PC-3 (cell line): ENCODE measurements at regions not wholly inside any gene's neighbourhood (a gene's known extent, or its start where the extent isn't known, plus 50 kb on each side); places are given as distances from the start of the nearest gene placed in this dataset.

Experiments
- ATAC-seq: fragments of 200-7000 bp; cut with Tn5 transposase; 2 replicates; pipeline ENCODE4 v1.9.1; 2020; ENCODE audit warnings: mild to moderate bottlenecking, moderate library complexity
- BruUV-seq: library from RNA; stranded (reverse); fragments of 400-500 nt; replicated peaks from 2 replicates; lab custom pipeline; 2021; lab: Mats Ljungman, UMichigan
- CTCF ChIA-PET: fragments of 300-600 bp; sonication (Branson Sonifier 250); formaldehyde crosslinking; loops from one replicate; lab custom pipeline; 2022; ENCODE audit warnings: antibody characterized with exemption; lab: Charles Lee
- POLR2A ChIA-PET: fragments of 300-600 bp; sonication (Branson Sonifier 250); formaldehyde crosslinking; loops from one replicate; lab custom pipeline; 2022; ENCODE audit warnings: antibody characterized with exemption; ENCODE audit not compliant: unreplicated experiment; lab: Charles Lee
- DNase-seq: peaks from one replicate; pipeline ENCODE4 v3.0.0-alpha.2; 2015
- H2AFZ ChIP-seq: fragments of 300-600 bp; sonication (generic); 2 replicates; pipeline ENCODE4 v1.6.0; 2016; ENCODE audit warnings: antibody characterized with exemption, low read length
- H3F3A ChIP-seq: fragments of 300-600 bp; sonication (generic); one replicate; pipeline ENCODE4 v1.6.0; 2017; ENCODE audit warnings: antibody characterized with exemption, low read length, control low read depth, mild to moderate bottlenecking; ENCODE audit not compliant: unreplicated experiment
- H3K27ac ChIP-seq: fragments of 300-600 bp; sonication (generic); 2 replicates; pipeline ENCODE4 v1.5.1; 2016; ENCODE audit warnings: mild to moderate bottlenecking, low read length
- H3K27me3 ChIP-seq: fragments of 300-600 bp; sonication (generic); 2 replicates; pipeline ENCODE4 v1.6.1; 2016; ENCODE audit warnings: low read length, mixed read lengths
- H3K36me3 ChIP-seq: fragments of 300-600 bp; sonication (generic); 2 replicates; pipeline ENCODE4 v1.6.1; 2016; ENCODE audit warnings: low read depth, mixed run types, low read length, mixed read lengths
- H3K4me1 ChIP-seq: fragments of 300-600 bp; sonication (generic); 2 replicates; pipeline ENCODE4 v1.5.1; 2016; ENCODE audit warnings: low read length; ENCODE audit not compliant: insufficient read depth
- H3K4me2 ChIP-seq: fragments of 300-600 bp; sonication (generic); 2 replicates; pipeline ENCODE4 v1.6.0; 2016; ENCODE audit warnings: low read length
- H3K4me3 ChIP-seq: fragments of 300-600 bp; sonication (generic); 2 replicates; pipeline ENCODE4 v1.5.1; 2016; ENCODE audit warnings: mild to moderate bottlenecking, low read length, mixed read lengths
- H3K79me2 ChIP-seq: fragments of 300-600 bp; sonication (generic); 2 replicates; pipeline ENCODE4 v1.6.1; 2017; ENCODE audit warnings: low read length, mixed read lengths
- H3K9ac ChIP-seq: fragments of 300-600 bp; sonication (generic); 2 replicates; pipeline ENCODE4 v1.6.0; 2016; ENCODE audit warnings: mild to moderate bottlenecking, low read length
- H3K9me2 ChIP-seq: fragments of 300-600 bp; sonication (generic); replicated peaks from 2 replicates; pipeline ENCODE4 v1.6.1; 2016; ENCODE audit warnings: mixed run types, low read length, mixed read lengths
- H3K9me3 ChIP-seq: fragments of 300-600 bp; sonication (generic); 2 replicates; pipeline ENCODE4 v1.6.1; 2016; ENCODE audit warnings: low read length, mixed read lengths
- H4K20me1 ChIP-seq: fragments of 300-600 bp; sonication (generic); 2 replicates; pipeline ENCODE4 v1.6.1; 2016; ENCODE audit warnings: low read length, mixed read lengths
- EZH2 ChIP-seq: fragments of 300-600 bp; sonication (generic); IDR thresholded peaks from one replicate; pipeline ENCODE4 v1.6.1; 2017; ENCODE audit warnings: antibody characterized with exemption, mild to moderate bottlenecking, low read length; ENCODE audit not compliant: unreplicated experiment
- EZH2phosphoT487 ChIP-seq: fragments of 300-600 bp; sonication (generic); IDR thresholded peaks from 2 replicates; pipeline ENCODE4 v1.6.1; 2018; ENCODE audit warnings: mild to moderate bottlenecking, antibody characterized with exemption, low read length, borderline replicate concordance
- intact Hi-C: fragments of 100-400 bp; cut with micrococcal nuclease; formaldehyde crosslinking; loops from 2 replicates; pipeline ENCODE4 v1.9.0; 2023
- TF ChIP-seq, protein P1 (sequence below): fragments of 300-600 bp; sonication (generic); conservative IDR thresholded peaks from 2 replicates; pipeline ENCODE4 v1.5.1; 2017; ENCODE audit warnings: antibody characterized with exemption, low read depth, mild to moderate bottlenecking, low read length

GRCh38 chr2:217325816-217326215, 466.0 kb upstream of the TNP1 start:
- no peak for DNase-seq
- Histone ChIP-seq H3F3A (no peaks in the 10 kb centered on the region), H3K4me2 (no peak overlapping the region), H3K4me1 (peaks cover 13% of the 10 kb centered on the region), H3K9me3 (no peaks in the 10 kb centered on the region), H3K27ac (no peak overlapping the region), H4K20me1 (no peaks in the 10 kb centered on the region), H3K9ac (no peak overlapping the region), H3K79me2 (no peaks in the 10 kb centered on the region), H3K36me3 (no peaks in the 10 kb centered on the region), H3K9me2 (no peaks in the 10 kb centered on the region), H3K4me3 (no peak overlapping the region), H3K27me3 (no peaks in the 10 kb centered on the region), H2AFZ (no peak overlapping the region)
- BruUV-seq: no TSS peak
- intact Hi-C loops: no loop called here
- CTCF ChIA-PET: no interaction called here
- ATAC-seq: no peak
- POLR2A ChIA-PET: no interaction called here
- no peak for TF ChIP-seq EZH2phosphoT487
- TF ChIP-seq, protein P1, sequence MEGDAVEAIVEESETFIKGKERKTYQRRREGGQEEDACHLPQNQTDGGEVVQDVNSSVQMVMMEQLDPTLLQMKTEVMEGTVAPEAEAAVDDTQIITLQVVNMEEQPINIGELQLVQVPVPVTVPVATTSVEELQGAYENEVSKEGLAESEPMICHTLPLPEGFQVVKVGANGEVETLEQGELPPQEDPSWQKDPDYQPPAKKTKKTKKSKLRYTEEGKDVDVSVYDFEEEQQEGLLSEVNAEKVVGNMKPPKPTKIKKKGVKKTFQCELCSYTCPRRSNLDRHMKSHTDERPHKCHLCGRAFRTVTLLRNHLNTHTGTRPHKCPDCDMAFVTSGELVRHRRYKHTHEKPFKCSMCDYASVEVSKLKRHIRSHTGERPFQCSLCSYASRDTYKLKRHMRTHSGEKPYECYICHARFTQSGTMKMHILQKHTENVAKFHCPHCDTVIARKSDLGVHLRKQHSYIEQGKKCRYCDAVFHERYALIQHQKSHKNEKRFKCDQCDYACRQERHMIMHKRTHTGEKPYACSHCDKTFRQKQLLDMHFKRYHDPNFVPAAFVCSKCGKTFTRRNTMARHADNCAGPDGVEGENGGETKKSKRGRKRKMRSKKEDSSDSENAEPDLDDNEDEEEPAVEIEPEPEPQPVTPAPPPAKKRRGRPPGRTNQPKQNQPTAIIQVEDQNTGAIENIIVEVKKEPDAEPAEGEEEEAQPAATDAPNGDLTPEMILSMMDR: no peak
- TF ChIP-seq EZH2: no peak

DNA sequence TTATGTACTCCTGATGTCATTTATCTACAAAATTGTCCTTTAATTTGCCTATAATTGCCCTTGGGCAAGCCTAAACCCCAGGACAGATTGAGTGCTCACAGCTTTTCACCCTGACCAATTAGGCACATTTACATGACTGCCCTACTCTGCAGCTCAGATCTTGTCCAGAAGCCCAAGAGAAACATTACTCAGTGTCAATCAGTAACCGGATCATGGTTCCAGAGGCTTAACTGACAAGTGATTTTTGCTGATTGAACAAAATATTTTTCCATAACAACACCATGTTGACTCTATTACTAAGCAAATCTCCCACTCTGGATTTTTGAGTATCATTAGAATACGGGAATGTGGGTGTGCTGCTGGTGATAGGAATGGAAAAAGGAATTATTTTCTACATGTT, 465.4 kb upstream of the TNP1 start:
- ATAC-seq (no peak), DNase-seq (no peak)
- no TSS peak for BruUV-seq
- H3K9ac ChIP-seq: no peak overlapping the region
- peaks cover 9% of the 10 kb centered on the region; the same call in 1 of the 2 replicates for H3K4me1 ChIP-seq
- H3K4me2 ChIP-seq: no peak overlapping the region
- H3K9me3 ChIP-seq: no peaks in the 10 kb centered on the region
- ChIA-PET POLR2A (no interaction called here), CTCF (no interaction called here)
- no peaks in the 10 kb centered on the region for H4K20me1 ChIP-seq
- no peak overlapping the region for H3K27ac ChIP-seq
- TF ChIP-seq, protein P1: no peak
- TF ChIP-seq EZH2: no peak
- no peak for TF ChIP-seq EZH2phosphoT487
- no peak overlapping the region for H2AFZ ChIP-seq
- H3K79me2 ChIP-seq: no peaks in the 10 kb centered on the region
- no peaks in the 10 kb centered on the region for H3K27me3 ChIP-seq
- no peaks in the 10 kb centered on the region for H3K36me3 ChIP-seq
- no peak overlapping the region for H3K4me3 ChIP-seq
- intact Hi-C loops: no loop called here
- no peaks in the 10 kb centered on the region for H3F3A ChIP-seq
- H3K9me2 ChIP-seq: no peaks in the 10 kb centered on the region

DNA sequence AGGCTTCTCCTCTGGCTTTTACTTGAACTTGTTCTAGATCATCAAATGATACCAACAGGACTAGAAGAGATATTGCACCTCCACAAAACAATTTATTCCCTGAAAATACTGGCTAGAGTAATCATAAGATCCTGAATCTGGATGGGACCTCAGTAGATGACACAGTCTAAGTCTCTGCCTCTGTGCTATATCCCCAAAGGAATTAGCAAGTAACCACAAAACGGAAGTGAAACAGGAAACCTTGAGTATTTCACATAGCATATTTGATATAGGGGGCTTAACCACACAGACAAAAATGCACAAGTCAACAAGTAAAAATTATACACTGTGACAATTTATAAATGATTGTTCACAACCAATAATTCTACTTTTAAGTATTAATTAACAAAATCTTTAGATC, 456.9 kb upstream of the TNP1 start:
- Histone ChIP-seq H3K4me2 (no peak overlapping the region), H4K20me1 (no peaks in the 10 kb centered on the region)

More for the DNA sequence above, 456.9 kb upstream of the TNP1 start:
- Histone ChIP-seq H3K27ac (no peak overlapping the region), H3K36me3 (no peaks in the 10 kb centered on the region), H2AFZ (no peak overlapping the region), H3K4me3 (no peak overlapping the region), H3K79me2 (no peaks in the 10 kb centered on the region), H3K9me3 (no peaks in the 10 kb centered on the region), H3K9me2 (no peaks in the 10 kb centered on the region), H3F3A (no peaks in the 10 kb centered on the region), H3K4me1 (no peaks in the 10 kb centered on the region; the same call in 1 of the 2 replicates), H3K9ac (no peak overlapping the region), H3K27me3 (no peaks in the 10 kb centered on the region)
- no TSS peak for BruUV-seq
- ChIA-PET POLR2A (no interaction called here), CTCF (no interaction called here)
- DNase-seq: peak; percentile 34
- no peak for ATAC-seq
- intact Hi-C loops: no loop called here
- TF ChIP-seq EZH2: no peak
- TF ChIP-seq EZH2phosphoT487: no peak
- TF ChIP-seq, protein P1: no peak
